PC-9 (cell line): ENCODE measurements at regions not wholly inside any gene's neighbourhood (a gene's known extent, or its start where the extent isn't known, plus 50 kb on each side); places are given as distances from the start of the nearest gene placed in this dataset.

Experiments
- BruUV-seq: library from RNA; stranded (reverse); fragments of 400-500 nt; replicated peaks from 2 replicates; lab custom pipeline; 2021; lab: Mats Ljungman, UMichigan
- CTCF ChIA-PET: fragments of 300-600 bp; sonication (Branson Sonifier 250); formaldehyde crosslinking; loops from one replicate; lab custom pipeline; 2022; ENCODE audit warnings: antibody characterized with exemption; lab: Charles Lee
- POLR2A ChIA-PET: fragments of 300-600 bp; sonication (Branson Sonifier 250); formaldehyde crosslinking; loops from one replicate; lab custom pipeline; 2022; ENCODE audit warnings: antibody characterized with exemption; ENCODE audit not compliant: unreplicated experiment; lab: Charles Lee
- DNase-seq, 2 experiments: peaks; one replicate each; pipeline versions ENCODE4 v3.0.0 to v3.0.0-alpha.2; 2015 to 2022; ENCODE audit warnings: mixed read lengths in 1 of 2
- H2AFZ ChIP-seq: fragments of 200-600 bp; sonication (generic); 2 replicates; pipeline ENCODE4 v1.8.1; 2017; ENCODE audit warnings: antibody characterized with exemption
- H3F3A ChIP-seq: fragments of 200-600 bp; sonication (generic); 2 replicates; pipeline ENCODE4 v1.8.1; 2017; ENCODE audit warnings: antibody characterized with exemption, mild to moderate bottlenecking, low read depth; ENCODE audit not compliant: insufficient read depth
- H3K27ac ChIP-seq: fragments of 200-600 bp; sonication (generic); 2 replicates; pipeline ENCODE4 v1.6.1; 2016; ENCODE audit warnings: mixed run types
- H3K27me3 ChIP-seq: fragments of 200-600 bp; sonication (generic); 2 replicates; pipeline ENCODE4 v1.6.1; 2016; ENCODE audit warnings: low read depth, mixed run types; ENCODE audit not compliant: insufficient read depth
- H3K36me3 ChIP-seq: fragments of 200-600 bp; sonication (generic); 2 replicates; pipeline ENCODE4 v1.6.1; 2016; ENCODE audit warnings: low read depth, mixed run types
- H3K4me1 ChIP-seq: fragments of 200-600 bp; sonication (generic); replicated peaks from 2 replicates; pipeline ENCODE4 v1.6.1; 2016; ENCODE audit warnings: mixed run types; ENCODE audit not compliant: insufficient read depth
- H3K4me2 ChIP-seq: fragments of 200-600 bp; sonication (generic); 2 replicates; pipeline ENCODE4 v1.6.1; 2017; ENCODE audit warnings: mixed run types
- H3K4me3 ChIP-seq: fragments of 200-600 bp; sonication (generic); 2 replicates; pipeline ENCODE4 v1.6.1; 2016; ENCODE audit warnings: mixed run types
- H3K79me2 ChIP-seq: fragments of 200-600 bp; sonication (generic); 2 replicates; pipeline ENCODE4 v1.6.1; 2017; ENCODE audit warnings: low read depth, mixed run types
- H3K9me2 ChIP-seq: fragments of 200-600 bp; sonication (generic); 2 replicates; pipeline ENCODE4 v1.8.1; 2017; ENCODE audit warnings: mild to moderate bottlenecking; ENCODE audit not compliant: insufficient read depth
- H3K9me3 ChIP-seq: fragments of 200-600 bp; sonication (generic); 2 replicates; pipeline ENCODE4 v1.8.1; 2016; ENCODE audit warnings: low read depth; ENCODE audit not compliant: insufficient read depth
- H4K20me1 ChIP-seq: fragments of 200-600 bp; sonication (generic); 2 replicates; pipeline ENCODE4 v1.8.1; 2017; ENCODE audit not compliant: insufficient read depth
- CTCF ChIP-seq: fragments of 200-600 bp; sonication (generic); conservative IDR thresholded peaks from 2 replicates; pipeline ENCODE4 v1.6.1; 2017; ENCODE audit warnings: mixed run types, antibody characterized with exemption, mild to moderate bottlenecking, moderate library complexity
- EZH2 ChIP-seq: fragments of 200-600 bp; sonication (generic); IDR thresholded peaks from 2 replicates; pipeline ENCODE4 v1.8.0; 2017; ENCODE audit warnings: antibody characterized with exemption, low read depth
- intact Hi-C: fragments of 100-400 bp; cut with micrococcal nuclease; formaldehyde crosslinking; loops from one replicate; pipeline ENCODE4 v1.10.0; 2022; ENCODE audit not compliant: unreplicated experiment

GRCh38 chr1:101511202-101511891, 274.5 kb downstream of the S1PR1 start:
- Histone ChIP-seq H3K27ac (no peak overlapping the region), H3K79me2 (no peaks in the 10 kb centered on the region), H3K36me3 (no peaks in the 10 kb centered on the region), H3K9me2 (no peaks in the 10 kb centered on the region), H3K4me3 (no peak overlapping the region), H3K4me1 (no peaks in the 10 kb centered on the region), H3F3A (no peaks in the 10 kb centered on the region), H3K4me2 (no peak overlapping the region), H4K20me1 (no peaks in the 10 kb centered on the region), H3K27me3 (no peaks in the 10 kb centered on the region), H3K9me3 (no peaks in the 10 kb centered on the region), H2AFZ (no peak overlapping the region)
- POLR2A ChIA-PET = no interaction called here
- DNase-seq = no peak
- no peak for TF ChIP-seq EZH2
- no peak for TF ChIP-seq CTCF
- CTCF ChIA-PET = no interaction called here
- BruUV-seq = no TSS peak
- intact Hi-C loops = no loop called here

GRCh38 chr1:101520302-101520701, 283.5 kb downstream of the S1PR1 start:
- TF ChIP-seq CTCF (peak; percentile 94), EZH2 (no peak)
- ChIA-PET POLR2A (no interaction called here), CTCF (interaction anchor here (0.6 to 0.7 kb wide), 4 partner anchors 227 to 1994 kb away, joined by 3 read pairs; no protein-coding TSS in a partner anchor)
- no TSS peak for BruUV-seq
- DNase-seq = peak; percentile 2 to 43
- H2AFZ ChIP-seq = no peak overlapping the region
- H3K4me2 ChIP-seq = no peak overlapping the region
- no peaks in the 10 kb centered on the region for H3K79me2 ChIP-seq
- no peaks in the 10 kb centered on the region for H3K27me3 ChIP-seq
- H3K9me3 ChIP-seq = no peaks in the 10 kb centered on the region
- H3K27ac ChIP-seq = no peak overlapping the region
- H3K9me2 ChIP-seq = no peaks in the 10 kb centered on the region
- H4K20me1 ChIP-seq = no peaks in the 10 kb centered on the region
- no peaks in the 10 kb centered on the region for H3F3A ChIP-seq
- intact Hi-C loops = loop anchor here (5.0 kb wide), 2 partner anchors 672 to 1997 kb away; no protein-coding TSS in a partner anchor
- H3K4me1 ChIP-seq = no peaks in the 10 kb centered on the region
- H3K4me3 ChIP-seq = no peak overlapping the region
- no peaks in the 10 kb centered on the region for H3K36me3 ChIP-seq

- no peak for DNase-seq
- no peak overlapping the region for H3K4me2 ChIP-seq
- no peaks in the 10 kb centered on the region for H3K4me1 ChIP-seq
- no peaks in the 10 kb centered on the region for H3K36me3 ChIP-seq
- no peak overlapping the region for H3K27ac ChIP-seq
- H4K20me1 ChIP-seq = no peaks in the 10 kb centered on the region
- H3K9me3 ChIP-seq = no peaks in the 10 kb centered on the region
- no peak overlapping the region for H3K4me3 ChIP-seq
- no peaks in the 10 kb centered on the region for H3K79me2 ChIP-seq
- POLR2A ChIA-PET = no interaction called here
- TF ChIP-seq EZH2 = no peak
- CTCF ChIA-PET = no interaction called here
- no peaks in the 10 kb centered on the region for H3K27me3 ChIP-seq
- no peak overlapping the region for H2AFZ ChIP-seq
- H3F3A ChIP-seq = no peaks in the 10 kb centered on the region
- no peaks in the 10 kb centered on the region for H3K9me2 ChIP-seq
- no TSS peak for BruUV-seq
- intact Hi-C loops = loop anchor here (5.0 kb wide), 2 partner anchors 670 to 1995 kb away; no protein-coding TSS in a partner anchor
These were observed 285.7 kb downstream of the S1PR1 start for GRCh38 chr1:101522486-101522885.
